ENCODE measurements at regions not wholly inside any gene's neighbourhood (a gene's known extent, or its start where the extent isn't known, plus 50 kb on each side); places are given as distances from the start of the nearest gene placed in this dataset.

GRCh38 chr16:50998411-50998810, 152.7 kb downstream of the SALL1 start:
- H3K27ac ChIP-seq = no peak overlapping the region

DNA sequence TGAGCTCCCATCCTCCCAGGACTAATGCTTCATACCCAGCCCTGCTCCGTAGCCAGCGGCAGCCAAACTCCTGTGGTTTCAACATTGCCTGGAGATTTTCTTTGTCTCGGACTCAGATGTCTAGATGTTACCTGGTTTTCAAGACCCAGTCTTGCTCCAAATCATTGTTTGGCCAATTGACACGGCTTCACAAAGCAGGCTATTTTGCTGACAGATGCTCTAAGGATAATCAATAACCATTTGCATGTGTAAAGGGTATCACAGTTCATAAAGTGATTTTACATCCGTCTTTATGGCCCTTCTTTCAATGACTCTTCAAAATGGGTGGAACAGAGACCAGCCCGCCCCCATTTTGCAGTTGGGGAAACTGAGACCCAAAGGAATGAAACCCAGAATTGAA, 153.4 kb downstream of the SALL1 start:
- H3K27ac ChIP-seq = no peak overlapping the region
- no peak for DNase-seq (ENCODE audit: low read depth, low spot score)

More at GRCh38 chr16:50998411-50998810, 152.7 kb downstream of the SALL1 start:
- DNase-seq (ENCODE audit: low read depth, low spot score) = no peak

DNA sequence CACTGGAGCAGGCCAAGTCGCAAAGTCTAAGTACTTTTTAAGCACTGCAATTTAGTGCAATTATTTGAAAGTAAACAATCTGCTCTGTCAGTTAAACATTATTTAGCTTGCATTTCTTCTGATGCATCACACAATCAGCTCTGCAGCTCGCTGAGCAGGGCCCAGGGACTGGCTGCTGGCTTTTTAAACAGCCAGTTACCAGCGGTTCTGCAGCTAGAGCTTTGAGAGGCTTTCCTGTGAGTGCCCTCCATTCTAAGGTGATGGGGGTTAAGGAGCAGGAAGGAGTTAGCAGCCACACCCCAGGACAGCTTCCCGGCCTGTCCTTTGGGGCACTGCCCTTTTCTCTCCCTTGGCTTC, 154.3 kb downstream of the SALL1 start:
- no peak overlapping the region for H3K27ac ChIP-seq
- DNase-seq (ENCODE audit: low read depth, low spot score) = no peak

DNA sequence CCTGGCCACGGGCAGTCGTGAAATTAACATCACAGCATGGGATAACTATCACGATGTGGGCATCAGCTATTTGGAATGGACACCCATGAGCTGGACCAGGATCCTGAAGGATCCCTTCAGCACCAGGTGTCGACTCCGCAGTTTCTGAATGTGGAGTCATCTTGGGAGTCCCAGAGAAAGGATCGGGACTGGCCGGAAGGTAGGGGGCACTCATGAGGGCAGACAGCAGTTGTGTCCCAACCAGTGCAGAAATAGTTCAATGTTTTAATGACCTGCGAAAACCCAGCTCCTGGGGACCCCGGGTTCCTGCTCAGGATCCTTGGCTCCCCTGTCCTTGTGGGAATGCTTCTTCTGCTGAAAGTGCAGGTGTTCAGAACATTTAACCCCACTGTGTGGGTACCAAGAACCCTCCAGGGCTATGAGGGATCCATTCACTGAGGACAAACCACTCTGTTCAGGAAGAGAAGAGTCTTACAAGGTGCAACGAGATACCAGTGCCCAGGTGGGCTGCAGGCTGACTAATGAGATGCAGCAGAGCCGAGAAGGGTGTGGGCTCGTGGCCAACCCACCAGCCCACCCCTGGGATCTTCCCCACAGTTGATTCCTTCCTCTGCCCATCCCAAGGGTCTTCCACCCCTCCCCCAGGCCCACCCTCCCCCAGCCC, 154.8 kb downstream of the SALL1 start:
- H3K27ac ChIP-seq = no peak overlapping the region

GRCh38 chr16:50994995-50995394, 156.1 kb downstream of the SALL1 start:
- DNase-seq (ENCODE audit: low read depth, low spot score) = no peak
- H3K27ac ChIP-seq = no peak overlapping the region

More for the DNA sequence above, 154.8 kb downstream of the SALL1 start:
- DNase-seq (ENCODE audit: low read depth, low spot score) = no peak

DNA sequence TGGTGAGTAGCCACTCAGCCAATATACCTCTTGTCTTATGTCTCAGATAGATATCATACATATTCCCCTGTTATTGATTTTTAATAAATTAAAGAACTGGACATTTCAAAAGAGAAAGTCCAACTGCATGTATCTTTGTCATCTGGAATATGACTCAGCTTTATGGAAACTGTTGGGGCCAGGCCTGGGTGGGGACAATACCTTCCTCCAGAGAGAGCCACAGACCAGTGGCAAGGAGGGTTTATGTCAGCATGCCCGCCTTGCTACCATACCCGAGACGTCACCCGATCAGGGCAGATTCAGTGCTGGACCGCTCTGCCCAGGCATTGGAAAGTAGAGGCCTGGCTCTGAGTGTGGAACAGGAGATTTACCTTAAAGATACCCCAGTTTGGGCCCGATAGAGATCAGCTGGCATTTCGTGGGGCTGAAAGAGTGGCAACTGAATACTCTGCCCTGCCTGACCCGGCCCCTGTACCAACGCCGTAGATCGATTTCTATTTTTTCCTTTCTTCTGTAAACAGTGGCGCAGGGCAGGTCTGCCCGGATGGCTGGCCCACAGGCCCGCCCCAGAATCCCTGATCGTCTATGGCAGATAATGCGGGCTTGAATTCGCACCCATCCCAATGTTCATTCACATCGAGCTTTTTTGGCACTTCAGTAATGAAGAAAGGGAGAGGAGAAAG, 158.6 kb downstream of the SALL1 start:
- H3K27ac ChIP-seq = no peak overlapping the region
- DNase-seq (ENCODE audit: low read depth, low spot score) = no peak

DNA sequence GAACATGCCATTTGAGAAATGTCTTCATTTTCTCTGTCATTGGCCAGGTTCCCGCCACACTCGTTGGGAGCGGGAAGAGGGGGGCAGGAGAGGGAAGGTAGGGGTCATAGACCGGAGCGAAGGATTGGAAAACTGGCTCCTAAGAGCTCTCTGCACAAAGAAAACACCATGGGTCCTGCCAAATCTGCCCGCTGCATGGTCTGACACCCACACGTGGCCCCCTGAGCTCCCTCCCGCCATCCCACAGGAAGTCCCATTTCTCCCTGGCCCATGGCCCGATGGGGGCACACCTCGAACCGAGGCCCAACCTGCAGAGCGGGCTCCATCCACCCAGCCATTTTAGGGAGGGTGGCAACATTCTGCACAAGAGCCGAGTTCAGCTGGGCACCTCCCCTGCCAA, 159.6 kb downstream of the SALL1 start:
- no peak overlapping the region for H3K27ac ChIP-seq
- no peak for DNase-seq (ENCODE audit: low read depth, low spot score)

DNA sequence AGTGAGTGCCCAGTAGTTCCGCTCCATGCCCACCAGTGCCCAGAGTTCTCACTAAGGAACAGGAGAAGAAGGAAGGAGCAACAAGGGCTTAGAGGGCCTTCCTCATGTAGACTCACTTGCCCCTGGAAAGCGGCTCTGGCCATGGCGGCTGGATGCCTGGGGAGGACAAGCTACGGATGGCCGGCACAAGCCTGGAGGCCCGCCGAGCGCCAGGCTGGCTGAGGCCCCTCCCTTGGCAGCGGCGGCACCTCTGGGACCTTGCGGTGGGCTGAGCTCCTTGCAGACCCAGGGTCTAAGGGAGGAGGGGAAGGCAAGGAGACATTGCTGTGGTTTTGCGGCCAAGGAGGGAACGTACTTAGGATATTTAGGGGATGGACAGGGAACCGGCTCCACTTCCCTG, 160.1 kb downstream of the SALL1 start:
- no peak for DNase-seq (ENCODE audit: low read depth, low spot score)
- no peak overlapping the region for H3K27ac ChIP-seq

GRCh38 chr16:50989047-50989446, 162.0 kb downstream of the SALL1 start:
- no peak for DNase-seq (ENCODE audit: low read depth, low spot score)
- no peak overlapping the region for H3K27ac ChIP-seq

DNA sequence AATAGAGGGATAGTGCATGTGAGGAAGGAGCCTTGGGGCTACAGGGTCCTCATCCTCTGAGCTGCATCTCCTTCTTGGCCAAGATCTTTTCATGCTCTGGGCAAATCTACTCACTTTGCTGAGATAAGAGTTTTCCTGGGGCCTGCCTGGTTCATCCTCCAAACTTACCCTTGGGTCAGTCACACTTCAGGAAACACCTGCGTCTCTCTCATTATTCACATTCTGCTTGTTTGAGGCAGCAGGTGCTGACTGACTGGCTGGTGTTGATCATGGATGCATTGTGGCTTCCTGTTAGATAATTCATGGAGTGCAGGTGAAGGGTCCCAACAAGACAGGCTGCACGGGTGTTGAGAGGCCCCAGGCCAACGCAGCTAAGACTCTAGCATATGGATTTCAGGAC, 162.6 kb downstream of the SALL1 start:
- no peak overlapping the region for H3K27ac ChIP-seq
- no peak for DNase-seq (ENCODE audit: low read depth, low spot score)

GRCh38 chr16:50986453-50986852, 164.6 kb downstream of the SALL1 start:
- no peak overlapping the region for H3K27ac ChIP-seq
- DNase-seq (ENCODE audit: low read depth, low spot score) = no peak

DNA sequence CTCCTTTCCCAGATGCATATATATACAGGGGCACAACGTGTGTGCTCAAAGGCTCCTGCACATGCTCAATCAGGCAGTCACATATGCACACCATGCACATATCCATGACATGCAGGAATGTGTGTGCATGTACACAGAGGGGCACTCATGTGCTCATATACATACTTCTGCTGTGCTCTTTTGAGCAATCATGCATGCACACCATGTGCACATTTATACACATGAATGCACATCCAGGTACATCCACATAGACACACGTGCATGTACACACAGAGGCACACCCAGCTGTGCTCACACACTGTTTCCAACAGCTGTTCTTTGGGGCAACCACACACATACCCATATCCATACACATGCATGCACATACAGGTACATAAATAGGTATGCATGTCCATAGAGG, 165.3 kb downstream of the SALL1 start:
- DNase-seq (ENCODE audit: low read depth, low spot score) = no peak
- H3K27ac ChIP-seq = no peak overlapping the region

- DNase-seq (ENCODE audit: low read depth, low spot score) = no peak
- H3K27ac ChIP-seq = no peak overlapping the region
Measured at GRCh38 chr16:50984688-50985087, 166.4 kb downstream of the SALL1 start.

GRCh38 chr16:50982808-50983207, 168.3 kb downstream of the SALL1 start:
- no peak overlapping the region for H3K27ac ChIP-seq
- no peak for DNase-seq (ENCODE audit: low read depth, low spot score)

GRCh38 chr16:50981951-50982350, 169.1 kb downstream of the SALL1 start:
- no peak overlapping the region for H3K27ac ChIP-seq
- DNase-seq (ENCODE audit: low read depth, low spot score) = no peak

DNA sequence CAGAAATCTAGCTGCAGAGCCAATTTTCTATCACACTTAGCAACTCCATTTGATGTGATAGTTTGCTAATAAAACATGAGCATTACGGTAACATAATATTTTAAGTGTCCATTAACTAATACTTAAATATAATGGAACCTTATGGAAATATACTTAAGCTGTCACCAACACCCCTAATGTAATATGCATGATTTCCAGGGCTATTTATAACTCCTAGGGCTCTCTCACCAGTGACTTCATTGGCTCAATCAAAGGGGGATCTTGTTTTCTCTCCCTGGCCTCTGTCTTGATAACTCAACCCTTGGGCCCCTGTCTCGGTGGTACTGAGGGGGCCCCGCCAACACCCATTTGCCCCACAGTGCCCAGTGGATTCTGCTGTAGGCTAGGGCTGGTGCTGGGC, 170.4 kb downstream of the SALL1 start:
- no peak overlapping the region for H3K27ac ChIP-seq
- no peak for DNase-seq (ENCODE audit: low read depth, low spot score)

DNA sequence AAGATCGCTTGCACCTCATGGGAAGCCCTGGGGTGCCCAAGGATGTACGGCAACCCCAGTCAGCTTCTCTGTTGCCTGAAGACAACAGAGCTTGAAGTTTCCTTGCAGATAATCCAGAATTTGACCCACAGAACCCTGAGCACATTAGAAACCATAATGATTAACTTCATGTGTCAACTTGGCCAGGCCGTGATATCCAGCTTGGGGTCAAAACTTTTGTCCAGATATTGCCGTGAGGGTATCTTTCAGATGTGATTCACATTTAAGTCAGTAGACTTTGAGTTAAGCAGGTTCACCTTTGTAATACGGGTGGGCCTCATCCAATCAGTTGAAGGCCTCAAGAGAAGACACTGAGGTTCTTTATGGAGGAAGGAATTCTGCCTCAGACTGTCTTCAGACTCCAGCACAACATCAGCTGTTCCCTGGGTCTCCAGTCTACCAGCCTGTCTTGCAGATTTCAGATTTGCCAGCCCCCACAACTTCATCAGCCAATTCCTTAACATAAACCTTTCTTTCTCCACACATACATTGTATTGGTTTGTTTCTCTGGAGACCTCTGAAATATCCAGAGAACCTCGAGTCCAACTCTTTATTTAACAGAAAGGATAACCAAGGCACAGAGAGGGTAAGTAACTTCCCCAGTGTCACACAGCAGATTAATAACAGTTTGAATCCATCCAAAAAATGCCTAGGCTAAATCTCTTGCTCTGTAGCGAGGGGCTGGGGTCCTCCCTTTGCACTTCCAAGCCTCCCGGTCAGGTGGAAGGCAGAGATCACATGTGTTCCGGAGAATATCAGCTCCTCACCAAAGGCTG, 171.1 kb downstream of the SALL1 start:
- no peak overlapping the region for H3K27ac ChIP-seq
- DNase-seq (ENCODE audit: low read depth, low spot score) = no peak

DNA sequence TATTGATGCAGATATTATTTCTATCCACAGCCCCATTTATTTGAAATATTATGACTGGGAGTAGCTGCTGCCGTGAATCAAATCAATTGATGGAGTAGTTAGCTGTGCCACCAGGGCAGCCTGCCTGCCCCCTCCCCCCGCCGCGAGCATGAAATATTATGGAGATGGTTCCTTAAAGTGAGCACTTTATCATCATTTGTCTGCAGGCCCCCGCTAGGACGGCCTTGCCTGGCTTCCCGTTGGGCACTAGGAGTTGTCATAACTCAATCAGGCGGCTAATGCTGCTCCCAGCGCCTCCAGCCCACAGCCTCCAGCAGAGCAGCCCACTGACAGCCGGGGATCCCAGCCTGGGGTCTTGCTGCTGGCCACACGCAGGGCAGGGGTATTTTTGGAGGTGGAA, 173.9 kb downstream of the SALL1 start:
- DNase-seq (ENCODE audit: low read depth, low spot score) = no peak
- no peak overlapping the region for H3K27ac ChIP-seq

- no peak for DNase-seq (ENCODE audit: low read depth, low spot score)
- no peak overlapping the region for H3K27ac ChIP-seq
Measured at GRCh38 chr16:50974438-50975036, 176.5 kb downstream of the SALL1 start.

DNA sequence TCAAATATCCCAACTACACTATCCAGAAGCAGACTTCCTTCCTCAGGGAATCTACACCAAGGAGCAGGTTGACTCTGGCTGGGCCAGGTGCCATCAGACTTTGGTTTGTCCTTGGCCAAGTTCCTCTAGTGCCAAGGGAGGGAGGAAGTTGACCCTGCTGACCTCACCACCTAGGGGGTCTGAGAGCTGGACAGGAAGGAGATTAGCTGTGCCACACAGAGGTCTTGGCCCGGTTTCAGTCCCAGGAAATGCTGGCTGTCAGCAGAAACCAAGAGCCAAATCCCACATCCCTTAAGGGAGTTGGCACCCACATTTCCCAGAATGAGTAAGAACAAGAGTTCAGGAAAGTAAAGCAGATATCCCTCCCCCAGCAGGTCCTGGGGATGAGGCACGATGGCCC, 178.2 kb downstream of the SALL1 start:
- DNase-seq (ENCODE audit: low read depth, low spot score) = no peak
- no peak overlapping the region for H3K27ac ChIP-seq

GRCh38 chr16:50970281-50970680, 180.8 kb downstream of the SALL1 start:
- H3K27ac ChIP-seq = no peak overlapping the region
- no peak for DNase-seq (ENCODE audit: low read depth, low spot score)
